Central memory CD4-positive, alpha-beta T cell (primary cell): ENCODE measurements at regions not wholly inside any gene's neighbourhood (a gene's known extent, or its start where the extent isn't known, plus 50 kb on each side); places are given as distances from the start of the nearest gene placed in this dataset.

Experiments used
- DNase-seq: peaks from one replicate; pipeline ENCODE4 v3.0.0; 2022

DNA sequence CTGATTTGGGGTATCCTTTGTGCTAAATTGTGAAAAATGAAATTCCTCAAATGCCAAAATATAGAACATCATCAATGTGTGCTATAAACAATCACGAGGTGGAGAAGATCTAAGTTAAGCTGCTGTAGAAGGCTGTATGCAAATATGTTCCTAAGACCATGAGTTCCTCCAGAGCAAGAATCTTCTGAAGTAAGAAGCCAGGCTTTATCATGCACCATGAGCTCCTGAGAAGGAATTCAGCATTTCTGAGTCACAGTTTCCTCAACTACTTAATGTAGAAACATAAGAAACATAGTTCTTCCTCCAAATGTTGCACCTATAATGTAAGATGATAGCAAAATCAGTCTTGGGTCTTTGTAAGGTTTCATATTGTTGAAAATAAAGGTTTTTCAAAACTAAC is 241.7 kb upstream of the MDFIC2 start:
- no peak for DNase-seq

DNA sequence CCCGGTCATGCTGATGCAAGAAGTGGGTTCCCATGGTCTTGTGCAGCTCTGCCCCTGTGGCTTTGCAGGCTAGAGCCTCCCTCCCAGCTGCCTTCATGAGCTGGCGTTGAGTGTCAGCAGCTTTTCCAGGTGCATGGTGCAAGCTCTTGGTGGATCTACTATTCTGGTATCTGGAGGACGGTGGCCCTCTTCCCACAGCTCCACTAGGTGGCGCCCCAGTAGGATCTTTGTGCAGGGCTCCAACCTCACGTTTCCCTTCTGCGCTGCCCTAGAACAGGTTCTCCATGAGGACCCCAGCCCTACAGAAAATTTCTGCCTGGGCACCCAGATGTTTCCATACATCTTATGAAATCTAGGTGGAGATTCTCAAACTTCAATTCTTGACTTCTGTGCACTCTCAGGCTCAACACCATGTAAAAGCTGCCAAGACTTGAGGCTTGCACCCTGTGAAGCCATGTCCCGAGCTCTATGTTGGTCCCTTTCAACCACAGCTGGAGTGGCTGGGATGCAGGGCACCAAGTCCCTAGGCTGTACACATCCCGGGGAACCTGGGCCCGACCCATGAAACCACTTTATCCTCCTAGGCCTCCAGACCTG is 238.4 kb upstream of the MDFIC2 start:
- DNase-seq = peak; percentile 53

DNA sequence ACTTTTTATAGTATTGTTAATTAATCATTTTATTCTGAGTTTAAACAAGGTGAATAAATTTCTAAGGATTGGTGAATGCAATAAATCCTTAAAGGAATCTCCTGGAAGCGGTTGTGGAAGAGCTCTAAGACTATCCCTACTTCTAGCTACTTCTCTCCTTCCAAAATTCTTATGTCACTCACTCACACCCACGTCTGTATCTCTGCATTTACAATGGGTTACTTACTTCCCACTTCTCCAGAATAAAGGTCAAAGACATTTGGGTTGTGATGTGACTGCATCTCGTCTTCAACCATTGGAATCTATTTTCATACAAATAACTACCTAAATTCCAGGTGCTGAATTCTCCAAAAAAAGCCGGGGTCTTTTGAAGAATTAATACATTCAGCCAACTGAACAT is 234.2 kb upstream of the MDFIC2 start:
- DNase-seq = no peak

DNA sequence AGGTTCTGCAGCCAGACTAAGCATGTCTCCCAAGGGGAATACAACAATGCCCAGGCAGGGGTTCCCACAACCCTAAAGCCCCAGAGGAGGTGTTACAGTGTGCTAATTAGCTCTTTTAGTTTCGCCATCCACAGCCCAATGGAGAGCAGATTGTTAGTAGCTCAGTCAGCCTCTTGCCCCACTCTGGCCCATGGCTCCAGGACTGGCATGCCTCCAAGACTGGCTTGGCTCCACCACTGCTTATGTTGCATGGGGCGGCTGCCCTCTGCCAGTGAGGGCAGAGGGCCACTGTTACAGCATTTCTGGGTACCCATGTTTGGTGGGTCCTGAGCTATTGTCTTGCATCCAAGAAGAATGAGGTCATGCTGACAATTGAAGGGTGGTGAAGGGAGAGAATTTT is 231.1 kb upstream of the MDFIC2 start:
- DNase-seq = no peak

DNA sequence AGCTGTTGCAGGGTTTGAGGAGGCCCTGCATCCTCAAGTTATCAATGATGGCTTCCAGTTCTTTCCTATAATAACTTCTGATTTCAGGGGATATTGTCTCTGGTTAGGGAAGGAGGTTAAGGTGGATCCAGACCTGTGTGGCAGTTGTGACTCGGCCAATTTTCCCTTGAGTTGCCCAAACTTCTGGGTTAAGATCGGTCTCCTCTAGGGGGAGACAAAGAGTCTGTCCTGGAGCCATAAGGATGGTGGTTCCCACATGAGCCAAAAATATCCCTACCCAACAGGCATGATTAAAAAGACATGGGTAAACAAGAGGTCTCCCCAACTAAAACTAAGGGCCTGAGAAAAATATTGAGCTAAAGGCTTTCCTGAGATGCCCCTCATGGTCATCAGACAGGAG is 227.5 kb upstream of the MDFIC2 start:
- DNase-seq = no peak

DNA sequence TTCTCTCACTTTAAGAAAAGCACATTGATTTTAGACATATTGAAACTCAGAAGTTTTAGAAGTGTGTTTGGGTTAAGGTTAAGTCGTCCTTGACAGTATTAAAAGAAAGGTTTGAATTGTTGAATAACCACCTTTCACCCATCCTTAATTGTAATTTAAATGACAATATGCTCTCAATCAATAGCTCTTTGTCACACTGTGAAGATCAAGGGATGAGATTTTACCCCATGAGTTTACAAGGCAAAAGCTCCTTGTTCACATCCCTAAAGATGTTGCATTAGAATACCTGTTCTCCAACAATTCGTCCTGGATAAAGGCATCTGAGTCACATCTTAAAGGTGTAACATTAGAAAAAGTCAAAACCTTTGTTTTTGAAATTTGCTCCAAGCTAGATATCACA is 220.4 kb upstream of the MDFIC2 start:
- no peak for DNase-seq

DNA sequence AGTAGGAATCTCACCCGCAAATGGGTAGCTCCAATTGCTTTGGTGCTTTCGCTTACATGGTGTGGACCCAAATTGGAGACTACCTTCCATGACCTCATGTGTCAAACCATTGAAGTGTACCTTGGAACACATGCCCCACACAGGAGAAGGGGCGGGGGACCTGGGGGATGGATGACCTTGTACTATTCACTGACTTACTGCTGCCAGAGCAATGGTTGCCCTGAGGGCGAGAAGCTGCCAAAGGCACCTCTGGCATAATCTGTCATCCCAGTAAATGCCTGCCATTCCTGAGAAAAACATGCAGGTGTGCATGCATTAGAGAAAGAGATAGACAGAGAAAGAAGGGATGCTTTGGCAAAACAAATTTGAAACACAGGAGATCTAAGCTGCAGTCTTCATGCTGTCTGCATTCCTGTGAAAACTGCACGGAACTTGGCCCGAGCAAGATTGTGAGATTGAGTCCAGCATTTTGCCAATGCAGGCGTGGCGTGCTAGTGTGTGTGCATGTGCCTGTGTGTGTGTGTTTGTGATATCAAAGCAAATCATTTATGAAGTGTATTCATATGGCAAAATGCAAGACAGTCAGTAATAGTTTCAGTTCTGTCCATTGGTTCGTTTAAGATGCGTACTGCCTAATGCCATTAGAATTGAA is 219.5 kb upstream of the MDFIC2 start:
- DNase-seq = no peak

DNA sequence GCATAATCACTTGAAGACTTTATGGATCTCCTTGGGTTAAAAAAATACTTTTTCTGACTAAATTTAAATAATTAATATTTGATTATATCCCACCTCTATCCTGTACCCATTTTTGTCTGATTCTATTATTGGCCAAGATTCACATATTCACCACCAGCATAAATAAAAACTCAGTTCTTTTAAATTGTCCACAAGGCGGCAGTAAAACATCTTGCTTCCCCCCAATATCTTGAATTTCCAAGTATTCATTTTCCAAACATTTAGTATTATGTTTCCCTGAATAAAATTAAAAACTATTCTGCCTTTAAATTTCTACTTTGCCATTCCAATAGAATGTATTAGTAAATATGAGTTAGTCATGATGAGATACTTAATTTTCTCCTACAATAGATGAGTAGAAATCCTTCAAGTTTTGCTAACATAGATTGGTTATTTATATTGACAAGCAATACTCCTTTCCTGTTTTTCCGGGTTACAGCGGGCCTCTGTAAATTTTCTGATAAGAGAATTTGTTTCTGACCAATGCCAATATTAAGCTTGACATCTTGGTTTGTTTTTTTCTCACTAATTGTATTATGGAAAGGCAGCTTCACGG is 218.7 kb upstream of the MDFIC2 start:
- DNase-seq = no peak

DNA sequence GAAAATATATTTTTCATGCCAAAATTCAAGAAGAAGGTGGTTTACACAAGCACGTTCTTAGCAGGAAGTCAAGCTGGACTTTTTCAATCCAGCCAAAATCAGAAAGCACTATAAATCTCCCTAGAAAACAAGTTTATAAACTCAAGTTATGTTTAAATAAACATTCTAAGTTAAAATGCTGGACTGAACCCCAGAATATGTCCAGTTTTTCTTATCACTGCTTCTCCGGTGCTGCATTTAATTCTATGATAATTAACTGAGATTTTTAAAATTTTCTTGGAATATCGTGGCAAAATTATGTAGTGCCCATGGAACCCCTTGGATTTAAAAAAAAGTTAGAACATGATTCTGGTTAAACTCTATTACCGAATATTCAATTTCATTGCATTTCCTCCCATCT is 218.2 kb upstream of the MDFIC2 start:
- DNase-seq = no peak

DNA sequence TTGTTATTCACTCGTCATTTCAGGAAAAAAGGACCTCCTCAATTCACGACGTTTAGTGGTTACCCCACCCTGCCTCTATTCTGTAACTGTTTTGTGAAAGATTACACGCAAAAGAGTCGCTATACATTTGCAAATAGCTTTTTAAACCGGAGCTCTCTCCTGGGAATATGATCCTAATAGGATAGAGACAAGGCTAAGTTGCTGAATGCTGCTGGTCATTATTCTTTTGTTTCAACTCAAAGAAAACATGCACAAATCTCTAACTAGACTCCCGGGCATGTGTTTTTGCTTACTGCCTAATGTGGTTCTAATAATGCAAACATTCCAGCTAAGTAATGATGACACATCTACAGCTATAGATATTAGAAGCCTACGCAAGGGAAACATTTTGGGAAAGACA is 214.6 kb upstream of the MDFIC2 start:
- no peak for DNase-seq

DNA sequence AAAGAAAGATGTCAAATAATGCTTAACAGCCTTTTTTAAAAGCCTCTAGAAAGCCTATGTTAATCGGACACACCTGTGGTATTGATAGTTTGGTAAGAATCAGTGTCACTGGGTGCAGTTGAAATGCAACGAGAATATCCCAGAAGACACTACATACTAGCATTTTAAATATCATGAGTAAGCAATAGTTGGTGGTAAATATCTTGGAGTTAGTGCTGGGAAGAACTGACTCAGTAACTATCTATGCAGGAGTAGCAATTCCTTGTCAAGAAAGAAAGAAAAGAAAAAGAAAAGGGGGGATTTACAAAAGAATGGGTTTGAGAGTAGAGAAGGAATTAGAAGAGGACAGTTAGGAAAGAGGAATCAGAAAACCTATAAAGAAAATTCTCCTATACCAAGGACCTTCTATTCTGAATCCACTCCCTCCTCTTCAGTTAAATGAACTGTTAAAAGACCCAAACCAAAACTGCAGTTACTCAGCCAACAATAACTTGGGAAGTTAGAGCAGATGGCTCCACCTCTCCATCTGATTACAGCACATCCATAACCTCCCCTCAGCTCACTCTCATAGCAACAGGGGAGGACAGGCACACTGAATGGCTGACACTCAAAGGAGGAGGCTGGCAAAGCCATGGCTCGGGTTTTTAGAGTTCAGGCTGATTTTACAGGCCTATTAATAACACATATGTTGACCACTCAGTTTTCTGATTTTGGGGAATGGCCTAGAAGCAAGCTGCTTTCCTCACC is 207.6 kb upstream of the MDFIC2 start:
- no peak for DNase-seq

DNA sequence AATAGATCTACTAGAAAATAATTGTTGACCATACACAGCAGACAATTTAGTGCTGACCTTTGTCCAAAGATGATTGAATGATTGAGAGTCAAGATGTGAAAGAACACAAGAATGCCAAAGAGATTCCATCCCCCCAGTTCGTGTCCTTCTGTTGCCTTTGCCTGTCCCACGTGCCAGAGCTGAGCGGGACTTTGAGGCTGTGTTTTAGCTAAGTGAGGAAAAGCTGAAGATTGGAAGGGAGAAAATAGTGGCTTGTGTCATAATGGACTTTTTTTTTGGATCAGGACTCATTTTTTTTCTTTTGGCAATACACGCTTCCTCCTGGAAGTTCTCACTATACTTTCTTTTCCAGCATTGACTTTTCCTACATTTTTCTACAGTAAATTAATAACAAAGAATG is 206.6 kb upstream of the MDFIC2 start:
- no peak for DNase-seq

DNA sequence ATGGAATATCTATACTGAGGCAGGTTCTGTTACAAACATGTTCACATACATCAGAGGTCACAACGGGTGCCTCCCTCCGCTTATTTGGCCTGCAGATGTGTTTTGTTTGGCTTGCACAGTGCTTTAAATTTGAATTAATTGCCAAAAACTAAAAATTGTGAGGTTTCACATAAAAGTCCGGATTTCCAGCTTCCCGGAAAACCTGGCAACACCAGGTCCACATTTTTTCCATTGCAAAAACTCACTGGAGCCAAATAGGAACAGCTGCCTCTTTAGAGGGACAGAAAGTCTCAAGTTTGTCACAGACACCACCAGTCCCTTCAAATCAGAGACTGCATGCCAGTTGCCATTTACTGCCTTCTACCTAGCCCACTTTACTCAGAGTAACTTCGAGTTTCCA is 205.9 kb upstream of the MDFIC2 start:
- no peak for DNase-seq

DNA sequence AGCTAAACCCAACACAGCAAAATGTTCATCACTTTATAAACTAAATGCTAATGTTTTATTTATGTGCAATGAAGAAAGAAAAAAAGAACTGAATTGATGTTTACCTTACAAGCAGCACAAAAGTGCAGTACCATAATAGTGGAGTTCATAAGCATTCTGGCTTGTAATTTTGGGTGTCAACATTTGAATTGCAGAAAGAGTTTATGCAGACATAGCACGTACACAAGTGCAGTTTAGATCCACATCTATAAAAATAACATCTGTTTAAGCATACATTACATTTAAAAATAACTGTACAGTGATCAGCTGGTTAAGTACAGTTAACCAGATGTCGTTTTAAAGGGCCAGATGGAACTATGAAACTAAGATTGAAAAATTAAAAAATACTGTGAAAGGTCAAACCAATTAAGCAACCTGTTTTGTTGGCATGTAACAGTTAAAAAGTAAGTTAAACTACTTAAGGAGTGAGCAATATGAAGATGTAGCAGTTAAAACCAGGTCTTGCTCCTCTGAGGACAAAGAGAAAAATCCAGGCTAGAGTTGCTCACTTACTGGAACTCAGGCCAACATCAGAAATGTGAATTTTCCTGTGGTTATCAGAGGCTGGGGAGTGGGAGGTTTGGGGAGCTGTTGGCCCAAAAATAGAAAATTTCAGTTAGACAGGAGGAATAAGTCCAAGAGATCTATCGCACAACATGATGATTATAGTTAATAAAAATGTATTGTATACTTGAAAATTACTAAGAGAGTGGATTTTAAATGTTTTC is 204.9 kb upstream of the MDFIC2 start:
- no peak for DNase-seq

DNA sequence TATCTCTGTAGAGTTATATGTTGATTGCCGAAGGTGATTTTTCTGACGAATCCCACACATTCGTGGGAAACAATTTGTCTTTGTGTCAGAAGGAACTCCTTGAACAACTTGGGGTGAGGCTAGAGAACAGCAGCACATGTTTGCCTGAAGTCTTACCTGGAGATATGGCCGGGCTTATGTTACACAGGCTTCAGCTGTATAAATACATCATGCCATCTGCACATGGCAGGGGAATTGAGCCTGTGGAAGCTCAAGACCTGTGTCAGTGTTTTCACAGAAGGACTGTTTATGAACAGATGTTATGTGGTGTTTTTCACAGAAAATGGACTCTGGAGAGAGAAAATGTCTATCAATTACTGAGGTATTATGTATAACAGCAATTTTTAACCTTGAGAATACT is 203.6 kb upstream of the MDFIC2 start:
- no peak for DNase-seq

DNA sequence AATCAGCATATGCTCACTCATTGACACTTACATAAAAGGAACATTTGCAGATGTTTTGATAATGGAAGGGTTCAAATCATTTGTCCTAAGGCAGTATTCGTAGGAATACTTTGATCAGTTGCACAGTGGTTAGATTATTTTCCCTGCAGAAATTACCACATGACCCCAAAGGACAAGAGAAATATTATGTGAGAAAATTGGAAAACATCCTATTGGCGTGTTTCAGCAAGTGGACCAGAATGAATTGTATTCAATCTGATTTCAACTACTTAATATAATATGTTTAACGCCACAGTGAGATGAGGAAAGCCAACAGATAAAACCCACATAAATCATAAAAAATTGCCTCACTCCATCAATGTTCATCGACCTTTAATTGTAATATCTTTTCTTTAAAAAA is 195.0 kb upstream of the MDFIC2 start:
- DNase-seq = no peak

DNA sequence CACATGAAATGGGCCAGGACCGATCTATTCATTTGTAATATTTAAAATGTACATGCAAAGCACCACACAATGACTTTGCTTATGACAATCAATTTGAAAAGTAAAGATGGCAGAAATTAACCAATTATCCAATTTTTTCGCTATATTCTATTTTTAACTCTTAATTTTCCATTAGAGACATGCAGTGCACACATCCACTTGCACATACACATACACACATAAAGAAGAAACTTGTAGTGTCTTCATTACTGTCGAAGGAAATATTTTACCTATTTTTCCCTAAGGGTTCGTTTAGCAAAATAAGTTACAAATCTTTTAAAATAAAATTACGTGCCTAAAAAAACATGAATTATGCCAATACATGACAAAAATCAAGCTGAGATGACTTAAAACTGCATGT is 194.3 kb upstream of the MDFIC2 start:
- no peak for DNase-seq

DNA sequence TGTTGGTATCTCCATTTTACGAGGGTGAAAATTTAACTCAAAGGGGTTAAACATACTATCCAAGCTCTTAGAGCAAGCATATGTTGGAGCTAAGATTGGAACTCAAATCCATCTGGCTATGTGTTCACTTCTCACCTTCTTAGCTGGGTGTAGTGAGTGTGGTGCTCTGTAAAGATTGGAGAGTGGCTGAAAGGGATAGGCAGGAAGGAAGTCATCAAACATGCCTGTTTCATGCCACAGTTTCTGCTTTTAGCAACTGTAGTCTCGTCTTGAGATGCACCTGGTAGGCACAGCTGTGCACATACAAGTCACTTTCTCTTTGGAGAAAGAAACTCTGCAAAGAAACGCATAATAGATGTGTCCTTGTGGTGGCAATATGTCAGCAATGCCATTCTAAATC is 189.1 kb upstream of the MDFIC2 start:
- DNase-seq = no peak

DNA sequence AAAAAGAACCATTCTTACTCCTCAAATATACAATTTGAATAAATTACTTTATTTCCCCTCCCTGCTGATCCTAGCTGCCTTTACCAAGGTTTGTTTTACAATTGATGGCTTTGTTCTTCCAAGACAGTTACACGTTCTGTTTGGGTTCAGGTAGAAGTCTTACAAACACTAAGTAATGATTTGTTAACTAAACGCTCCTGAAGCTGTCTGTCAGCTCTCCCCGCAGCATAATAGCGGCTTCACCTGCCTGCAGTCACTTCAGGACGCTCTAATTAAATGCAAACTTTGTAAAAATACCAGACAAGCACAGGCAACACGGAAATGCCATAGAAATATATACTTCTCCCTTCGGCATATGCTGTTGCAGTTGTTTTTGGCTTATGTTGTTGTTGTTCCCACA is 176.4 kb upstream of the MDFIC2 start:
- DNase-seq = no peak

DNA sequence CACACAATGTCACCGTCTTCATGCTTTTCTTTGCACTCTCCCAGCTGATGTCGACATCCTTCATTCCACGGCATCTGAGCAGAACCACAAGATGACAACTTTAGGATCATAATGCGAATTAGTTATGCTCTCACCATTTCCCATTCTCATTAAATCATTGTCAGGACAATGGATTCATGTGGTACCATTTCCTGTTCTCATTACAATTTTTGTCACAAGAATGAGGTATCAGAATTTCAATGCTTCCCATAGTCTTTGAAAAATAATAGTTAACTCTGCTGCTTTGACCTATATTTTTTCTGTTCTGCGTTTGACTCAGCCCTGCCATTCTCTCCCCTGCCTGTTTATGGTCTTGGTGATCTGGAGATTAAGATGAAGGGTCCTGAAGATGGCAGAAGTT is 175.7 kb upstream of the MDFIC2 start:
- no peak for DNase-seq

DNA sequence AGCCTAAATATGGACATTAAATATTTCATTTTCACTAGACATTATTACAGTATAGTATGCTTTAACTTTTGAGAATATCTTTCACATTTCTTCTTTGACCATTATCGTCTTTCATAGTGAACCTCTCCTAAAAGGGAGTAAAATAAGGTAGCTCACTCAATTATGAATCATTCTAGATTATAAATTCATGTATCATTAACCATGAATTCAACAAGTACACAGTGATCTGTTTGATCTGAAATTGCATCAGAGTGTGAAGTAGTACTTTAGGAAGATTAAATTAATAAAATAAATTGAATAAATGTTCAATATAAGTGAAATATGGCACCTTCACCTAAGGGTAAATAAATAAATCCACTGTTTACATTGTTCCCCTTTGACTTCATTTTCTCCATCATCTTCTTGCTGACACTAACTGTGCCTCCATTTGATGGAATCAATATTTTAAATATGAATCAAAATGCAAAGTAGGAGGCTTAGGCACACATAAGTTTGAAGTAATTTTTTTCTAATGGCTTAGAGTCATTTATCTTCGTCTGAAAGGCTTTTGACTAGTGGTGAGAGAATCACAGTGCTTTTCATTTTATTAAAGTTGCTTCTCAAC is 174.1 kb upstream of the MDFIC2 start:
- no peak for DNase-seq

DNA sequence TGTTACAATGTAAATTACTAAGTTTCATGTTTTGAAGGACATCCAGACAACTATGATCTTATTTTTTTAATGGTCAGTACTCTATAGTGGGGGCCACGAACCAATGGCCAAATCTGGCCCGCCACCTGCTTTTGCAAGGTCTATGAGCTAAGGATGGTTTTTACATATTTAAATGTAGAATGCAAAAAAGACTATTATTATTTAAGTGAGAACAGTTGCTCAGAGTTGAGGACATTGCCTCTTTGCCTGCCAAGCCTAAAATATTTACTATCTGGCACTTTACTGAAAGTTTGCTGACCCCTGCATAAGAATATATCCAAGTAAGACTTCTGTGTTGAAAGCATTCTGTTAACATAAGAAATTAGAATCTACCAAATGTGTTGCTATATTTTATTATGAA is 163.7 kb upstream of the MDFIC2 start:
- DNase-seq = no peak
